ENCODE measurements at regions not wholly inside any gene's neighbourhood (a gene's known extent, or its start where the extent isn't known, plus 50 kb on each side); places are given as distances from the start of the nearest gene placed in this dataset.

DNA sequence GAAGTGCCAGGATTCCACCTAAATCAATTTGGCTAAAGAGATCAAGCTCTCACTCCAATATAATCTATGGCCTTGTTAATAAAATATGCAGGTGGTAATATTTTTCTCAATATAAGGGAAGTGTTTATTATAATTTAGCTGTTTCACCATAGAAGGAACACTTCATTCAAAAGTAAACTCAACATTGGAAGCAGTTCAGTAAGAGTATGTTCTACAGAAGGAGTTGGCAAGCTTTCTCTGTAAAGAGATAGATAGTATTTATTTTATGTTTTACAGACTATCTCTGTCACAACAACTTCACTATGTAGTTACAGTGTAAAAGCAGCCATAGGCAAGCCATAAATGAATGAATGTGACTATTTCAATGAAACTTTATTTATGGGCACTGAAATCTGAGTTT, 313.6 kb upstream of the ANO3 start:
- Histone ChIP-seq H3K36me3 (ENCODE audit: insufficient read depth, low read length, poor library complexity, severe bottlenecking) (no peaks in the 10 kb centered on the region), H3K27me3 (replicated peaks; ENCODE audit: insufficient read depth, low read depth, low read length, poor library complexity) (no peaks in the 10 kb centered on the region), H3K4me3 (ENCODE audit: low read depth, low read length, poor library complexity, severe bottlenecking) (no peak overlapping the region), H3K9me3 (ENCODE audit: low read depth, low read length, poor library complexity, severe bottlenecking) (no peaks in the 10 kb centered on the region), H3K27ac (ENCODE audit: low read depth, low read length, poor library complexity, severe bottlenecking) (no peak overlapping the region), H3K4me1 (ENCODE audit: insufficient read depth, low read length, poor library complexity, severe bottlenecking) (no peaks in the 10 kb centered on the region)
- no TSS peak for BruUV-seq (replicated peaks)
- DNase-seq (ENCODE audit: low spot score), result no peak
- no peak for TF ChIP-seq EZH2 (IDR thresholded peaks at IDR 0.05; ENCODE audit: borderline replicate concordance, low read depth, low read length, poor library complexity, severe bottlenecking)
- TF ChIP-seq, protein P1, sequence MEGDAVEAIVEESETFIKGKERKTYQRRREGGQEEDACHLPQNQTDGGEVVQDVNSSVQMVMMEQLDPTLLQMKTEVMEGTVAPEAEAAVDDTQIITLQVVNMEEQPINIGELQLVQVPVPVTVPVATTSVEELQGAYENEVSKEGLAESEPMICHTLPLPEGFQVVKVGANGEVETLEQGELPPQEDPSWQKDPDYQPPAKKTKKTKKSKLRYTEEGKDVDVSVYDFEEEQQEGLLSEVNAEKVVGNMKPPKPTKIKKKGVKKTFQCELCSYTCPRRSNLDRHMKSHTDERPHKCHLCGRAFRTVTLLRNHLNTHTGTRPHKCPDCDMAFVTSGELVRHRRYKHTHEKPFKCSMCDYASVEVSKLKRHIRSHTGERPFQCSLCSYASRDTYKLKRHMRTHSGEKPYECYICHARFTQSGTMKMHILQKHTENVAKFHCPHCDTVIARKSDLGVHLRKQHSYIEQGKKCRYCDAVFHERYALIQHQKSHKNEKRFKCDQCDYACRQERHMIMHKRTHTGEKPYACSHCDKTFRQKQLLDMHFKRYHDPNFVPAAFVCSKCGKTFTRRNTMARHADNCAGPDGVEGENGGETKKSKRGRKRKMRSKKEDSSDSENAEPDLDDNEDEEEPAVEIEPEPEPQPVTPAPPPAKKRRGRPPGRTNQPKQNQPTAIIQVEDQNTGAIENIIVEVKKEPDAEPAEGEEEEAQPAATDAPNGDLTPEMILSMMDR (conservative IDR thresholded peaks at IDR 0.05; ENCODE audit: low read depth, low read length), result no peak
- CTCF ChIA-PET, result no interaction called here
- intact Hi-C loops (cut with micrococcal nuclease; ENCODE audit: unreplicated experiment), result no loop called here
- POLR2A ChIA-PET (ENCODE audit: low non-redundant PET), result no interaction called here

DNA sequence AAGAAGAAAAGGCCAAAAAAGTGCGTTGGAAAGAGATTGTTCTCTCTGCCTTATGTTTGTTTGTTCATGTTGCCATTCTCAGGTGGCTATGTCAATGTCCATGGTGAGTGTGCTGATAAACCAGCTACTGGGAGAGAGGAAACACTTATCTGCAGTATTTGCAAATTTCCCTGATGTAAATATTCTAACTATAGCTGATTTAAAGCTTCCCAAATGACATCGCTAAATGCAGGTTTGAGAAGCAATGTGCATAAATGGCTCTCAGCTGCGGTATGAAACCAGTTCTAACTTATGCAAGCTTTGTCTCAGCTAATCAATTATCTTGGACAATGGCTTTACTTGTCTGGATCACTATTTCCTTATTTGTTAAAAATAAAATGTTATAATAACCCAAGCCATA, 312.5 kb upstream of the ANO3 start:
- Histone ChIP-seq H3K4me3 (ENCODE audit: low read depth, low read length, poor library complexity, severe bottlenecking) (no peak overlapping the region), H3K9me3 (ENCODE audit: low read depth, low read length, poor library complexity, severe bottlenecking) (no peaks in the 10 kb centered on the region), H3K36me3 (ENCODE audit: insufficient read depth, low read length, poor library complexity, severe bottlenecking) (no peaks in the 10 kb centered on the region), H3K27ac (ENCODE audit: low read depth, low read length, poor library complexity, severe bottlenecking) (no peak overlapping the region), H3K27me3 (replicated peaks; ENCODE audit: insufficient read depth, low read depth, low read length, poor library complexity) (no peaks in the 10 kb centered on the region), H3K4me1 (ENCODE audit: insufficient read depth, low read length, poor library complexity, severe bottlenecking) (no peaks in the 10 kb centered on the region)
- ChIA-PET POLR2A (ENCODE audit: low non-redundant PET) (no interaction called here), CTCF (no interaction called here)
- intact Hi-C loops (cut with micrococcal nuclease; ENCODE audit: unreplicated experiment), result no loop called here
- no peak for TF ChIP-seq EZH2 (IDR thresholded peaks at IDR 0.05; ENCODE audit: borderline replicate concordance, low read depth, low read length, poor library complexity, severe bottlenecking)
- TF ChIP-seq, protein P1 (conservative IDR thresholded peaks at IDR 0.05; ENCODE audit: low read depth, low read length), result no peak
- BruUV-seq (replicated peaks), result no TSS peak
- DNase-seq (ENCODE audit: low spot score), result no peak

DNA sequence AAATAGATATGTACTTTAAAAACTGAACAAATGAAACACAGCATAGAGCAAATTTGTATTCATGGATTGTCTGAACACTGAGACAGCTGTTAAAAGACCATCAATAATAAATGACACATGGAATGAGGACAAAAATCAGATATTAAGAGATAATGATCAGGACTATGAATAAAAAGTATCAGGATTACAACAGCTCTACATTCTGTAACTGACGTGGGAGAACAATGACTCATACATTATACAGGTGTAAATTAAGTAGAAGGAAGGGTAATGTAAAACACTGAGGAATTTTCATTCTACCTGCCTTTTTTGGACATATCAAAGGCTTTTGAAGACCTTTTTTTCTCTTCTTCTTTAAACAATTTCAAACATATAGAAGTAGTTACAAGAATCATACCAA, 310.9 kb upstream of the ANO3 start:
- Histone ChIP-seq H3K4me1 (ENCODE audit: insufficient read depth, low read length, poor library complexity, severe bottlenecking) (no peaks in the 10 kb centered on the region), H3K36me3 (ENCODE audit: insufficient read depth, low read length, poor library complexity, severe bottlenecking) (no peaks in the 10 kb centered on the region), H3K27me3 (replicated peaks; ENCODE audit: insufficient read depth, low read depth, low read length, poor library complexity) (no peaks in the 10 kb centered on the region), H3K9me3 (ENCODE audit: low read depth, low read length, poor library complexity, severe bottlenecking) (no peaks in the 10 kb centered on the region), H3K4me3 (ENCODE audit: low read depth, low read length, poor library complexity, severe bottlenecking) (no peak overlapping the region), H3K27ac (ENCODE audit: low read depth, low read length, poor library complexity, severe bottlenecking) (no peak overlapping the region)
- ChIA-PET POLR2A (ENCODE audit: low non-redundant PET) (no interaction called here), CTCF (no interaction called here)
- intact Hi-C loops (cut with micrococcal nuclease; ENCODE audit: unreplicated experiment), result no loop called here
- no TSS peak for BruUV-seq (replicated peaks)
- DNase-seq (ENCODE audit: low spot score), result no peak
- TF ChIP-seq EZH2 (IDR thresholded peaks at IDR 0.05; ENCODE audit: borderline replicate concordance, low read depth, low read length, poor library complexity, severe bottlenecking), result no peak
- TF ChIP-seq, protein P1 (conservative IDR thresholded peaks at IDR 0.05; ENCODE audit: low read depth, low read length), result no peak
